Astrocyte (in vitro differentiated cells and primary cell): ENCODE measurements at regions not wholly inside any gene's neighbourhood (a gene's known extent, or its start where the extent isn't known, plus 50 kb on each side); places are given as distances from the start of the nearest gene placed in this dataset.

ENCODE experiments used
- EZH2 ChIP-seq: IDR thresholded peaks from 2 replicates; pipeline ENCODE4 v1.6.1; 2012; ENCODE audit warnings: mild to moderate bottlenecking, low read length, inconsistent platforms; ENCODE audit not compliant: insufficient read depth
- TF ChIP-seq, protein P1 (sequence below): IDR thresholded peaks from 2 replicates; pipeline ENCODE4 v1.5.1; 2011; ENCODE audit warnings: low read depth, mild to moderate bottlenecking, inconsistent platforms, low read length, moderate library complexity; ENCODE audit not compliant: insufficient read depth

DNA sequence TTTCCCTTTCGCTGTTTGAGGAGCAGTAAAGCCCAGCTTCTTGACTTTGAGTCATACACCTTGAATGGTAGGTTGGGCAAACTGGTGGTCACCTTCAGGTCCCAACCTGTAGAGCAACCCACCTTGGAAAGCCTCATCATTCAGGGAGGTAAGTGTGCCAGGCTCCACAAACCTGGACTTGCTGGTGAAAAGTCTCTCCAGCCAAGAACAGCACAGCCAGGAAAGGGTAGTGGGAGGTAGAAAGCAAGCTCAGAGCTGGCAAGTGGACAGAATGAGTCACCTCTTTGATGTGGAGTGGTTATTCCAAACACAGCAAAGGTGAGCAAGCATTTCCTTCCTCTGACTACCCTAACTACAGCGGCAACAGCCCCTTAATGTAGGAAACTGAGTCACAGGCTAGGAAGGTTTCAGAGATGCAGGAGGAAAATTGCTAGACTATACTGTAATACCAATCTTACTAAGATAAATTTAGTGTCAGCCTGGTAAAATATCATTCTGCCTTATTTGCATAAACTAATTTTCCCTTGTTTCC, 117.5 kb upstream of the MTAP start:
- TF ChIP-seq, protein P1, sequence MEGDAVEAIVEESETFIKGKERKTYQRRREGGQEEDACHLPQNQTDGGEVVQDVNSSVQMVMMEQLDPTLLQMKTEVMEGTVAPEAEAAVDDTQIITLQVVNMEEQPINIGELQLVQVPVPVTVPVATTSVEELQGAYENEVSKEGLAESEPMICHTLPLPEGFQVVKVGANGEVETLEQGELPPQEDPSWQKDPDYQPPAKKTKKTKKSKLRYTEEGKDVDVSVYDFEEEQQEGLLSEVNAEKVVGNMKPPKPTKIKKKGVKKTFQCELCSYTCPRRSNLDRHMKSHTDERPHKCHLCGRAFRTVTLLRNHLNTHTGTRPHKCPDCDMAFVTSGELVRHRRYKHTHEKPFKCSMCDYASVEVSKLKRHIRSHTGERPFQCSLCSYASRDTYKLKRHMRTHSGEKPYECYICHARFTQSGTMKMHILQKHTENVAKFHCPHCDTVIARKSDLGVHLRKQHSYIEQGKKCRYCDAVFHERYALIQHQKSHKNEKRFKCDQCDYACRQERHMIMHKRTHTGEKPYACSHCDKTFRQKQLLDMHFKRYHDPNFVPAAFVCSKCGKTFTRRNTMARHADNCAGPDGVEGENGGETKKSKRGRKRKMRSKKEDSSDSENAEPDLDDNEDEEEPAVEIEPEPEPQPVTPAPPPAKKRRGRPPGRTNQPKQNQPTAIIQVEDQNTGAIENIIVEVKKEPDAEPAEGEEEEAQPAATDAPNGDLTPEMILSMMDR = no peak
- TF ChIP-seq EZH2 = no peak
